ENCODE measurements at regions not wholly inside any gene's neighbourhood (a gene's known extent, or its start where the extent isn't known, plus 50 kb on each side); places are given as distances from the start of the nearest gene placed in this dataset.
"Not testable (repeated sequence)": the region's sequence is repeated elsewhere in the genome, so short reads cannot be mapped to it uniquely, and the experiment has no call there.

GRCh38 chr4:101415962-101416361 lies 68.6 kb upstream of the PPP3CA start:
- no peak for DNase-seq

- no peak for DNase-seq
Measured at GRCh38 chr4:101414496-101414895, 67.2 kb upstream of the PPP3CA start.

DNA sequence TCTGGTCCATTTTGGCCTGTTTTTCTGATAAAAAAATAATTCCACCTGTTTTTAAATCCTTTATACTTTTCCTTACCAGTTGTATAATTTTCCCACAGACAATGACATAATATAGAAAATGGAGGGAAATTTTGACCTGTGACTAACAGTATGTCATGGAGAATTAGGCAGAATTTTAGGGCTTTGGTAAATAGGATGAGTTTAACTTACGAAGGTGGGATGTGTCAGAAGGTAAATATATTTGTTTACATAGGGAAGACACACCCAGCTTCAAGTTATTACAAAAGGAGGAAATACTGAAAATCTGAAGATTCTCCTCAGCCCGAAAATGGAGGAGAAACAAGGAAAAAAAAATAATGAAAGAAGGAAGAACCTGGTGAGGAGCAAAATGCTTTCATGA lies 64.6 kb upstream of the PPP3CA start:
- no peak for DNase-seq

- DNase-seq, result not testable (repeated sequence)
Measured at GRCh38 chr4:101411281-101411910, 64.1 kb upstream of the PPP3CA start.

GRCh38 chr4:101400096-101400495 lies 52.8 kb upstream of the PPP3CA start:
- DNase-seq, result no peak

GRCh38 chr4:101398807-101399206 lies 51.5 kb upstream of the PPP3CA start:
- DNase-seq, result no peak

All from effector CD8-positive, alpha-beta T cell (primary cell).